PC-3 (cell line): ENCODE measurements at regions not wholly inside any gene's neighbourhood (a gene's known extent, or its start where the extent isn't known, plus 50 kb on each side); places are given as distances from the start of the nearest gene placed in this dataset.

Experiments
- ATAC-seq: fragments of 200-7000 bp; cut with Tn5 transposase; 2 replicates; pipeline ENCODE4 v1.9.1; 2020; ENCODE audit warnings: mild to moderate bottlenecking, moderate library complexity
- BruUV-seq: library from RNA; stranded (reverse); fragments of 400-500 nt; replicated peaks from 2 replicates; lab custom pipeline; 2021; lab: Mats Ljungman, UMichigan
- CTCF ChIA-PET: fragments of 300-600 bp; sonication (Branson Sonifier 250); formaldehyde crosslinking; loops from one replicate; lab custom pipeline; 2022; ENCODE audit warnings: antibody characterized with exemption; lab: Charles Lee
- POLR2A ChIA-PET: fragments of 300-600 bp; sonication (Branson Sonifier 250); formaldehyde crosslinking; loops from one replicate; lab custom pipeline; 2022; ENCODE audit warnings: antibody characterized with exemption; ENCODE audit not compliant: unreplicated experiment; lab: Charles Lee
- DNase-seq: peaks from one replicate; pipeline ENCODE4 v3.0.0-alpha.2; 2015
- H2AFZ ChIP-seq: fragments of 300-600 bp; sonication (generic); 2 replicates; pipeline ENCODE4 v1.6.0; 2016; ENCODE audit warnings: antibody characterized with exemption, low read length
- H3F3A ChIP-seq: fragments of 300-600 bp; sonication (generic); one replicate; pipeline ENCODE4 v1.6.0; 2017; ENCODE audit warnings: antibody characterized with exemption, low read length, control low read depth, mild to moderate bottlenecking; ENCODE audit not compliant: unreplicated experiment
- H3K27ac ChIP-seq: fragments of 300-600 bp; sonication (generic); 2 replicates; pipeline ENCODE4 v1.5.1; 2016; ENCODE audit warnings: mild to moderate bottlenecking, low read length
- H3K27me3 ChIP-seq: fragments of 300-600 bp; sonication (generic); 2 replicates; pipeline ENCODE4 v1.6.1; 2016; ENCODE audit warnings: low read length, mixed read lengths
- H3K36me3 ChIP-seq: fragments of 300-600 bp; sonication (generic); 2 replicates; pipeline ENCODE4 v1.6.1; 2016; ENCODE audit warnings: low read depth, mixed run types, low read length, mixed read lengths
- H3K4me1 ChIP-seq: fragments of 300-600 bp; sonication (generic); 2 replicates; pipeline ENCODE4 v1.5.1; 2016; ENCODE audit warnings: low read length; ENCODE audit not compliant: insufficient read depth
- H3K4me2 ChIP-seq: fragments of 300-600 bp; sonication (generic); 2 replicates; pipeline ENCODE4 v1.6.0; 2016; ENCODE audit warnings: low read length
- H3K4me3 ChIP-seq: fragments of 300-600 bp; sonication (generic); 2 replicates; pipeline ENCODE4 v1.5.1; 2016; ENCODE audit warnings: mild to moderate bottlenecking, low read length, mixed read lengths
- H3K79me2 ChIP-seq: fragments of 300-600 bp; sonication (generic); 2 replicates; pipeline ENCODE4 v1.6.1; 2017; ENCODE audit warnings: low read length, mixed read lengths
- H3K9ac ChIP-seq: fragments of 300-600 bp; sonication (generic); 2 replicates; pipeline ENCODE4 v1.6.0; 2016; ENCODE audit warnings: mild to moderate bottlenecking, low read length
- H3K9me2 ChIP-seq: fragments of 300-600 bp; sonication (generic); replicated peaks from 2 replicates; pipeline ENCODE4 v1.6.1; 2016; ENCODE audit warnings: mixed run types, low read length, mixed read lengths
- H3K9me3 ChIP-seq: fragments of 300-600 bp; sonication (generic); 2 replicates; pipeline ENCODE4 v1.6.1; 2016; ENCODE audit warnings: low read length, mixed read lengths
- H4K20me1 ChIP-seq: fragments of 300-600 bp; sonication (generic); 2 replicates; pipeline ENCODE4 v1.6.1; 2016; ENCODE audit warnings: low read length, mixed read lengths
- EZH2 ChIP-seq: fragments of 300-600 bp; sonication (generic); IDR thresholded peaks from one replicate; pipeline ENCODE4 v1.6.1; 2017; ENCODE audit warnings: antibody characterized with exemption, mild to moderate bottlenecking, low read length; ENCODE audit not compliant: unreplicated experiment
- EZH2phosphoT487 ChIP-seq: fragments of 300-600 bp; sonication (generic); IDR thresholded peaks from 2 replicates; pipeline ENCODE4 v1.6.1; 2018; ENCODE audit warnings: mild to moderate bottlenecking, antibody characterized with exemption, low read length, borderline replicate concordance
- intact Hi-C: fragments of 100-400 bp; cut with micrococcal nuclease; formaldehyde crosslinking; loops from 2 replicates; pipeline ENCODE4 v1.9.0; 2023
- TF ChIP-seq, protein P1 (sequence below): fragments of 300-600 bp; sonication (generic); conservative IDR thresholded peaks from 2 replicates; pipeline ENCODE4 v1.5.1; 2017; ENCODE audit warnings: antibody characterized with exemption, low read depth, mild to moderate bottlenecking, low read length

DNA sequence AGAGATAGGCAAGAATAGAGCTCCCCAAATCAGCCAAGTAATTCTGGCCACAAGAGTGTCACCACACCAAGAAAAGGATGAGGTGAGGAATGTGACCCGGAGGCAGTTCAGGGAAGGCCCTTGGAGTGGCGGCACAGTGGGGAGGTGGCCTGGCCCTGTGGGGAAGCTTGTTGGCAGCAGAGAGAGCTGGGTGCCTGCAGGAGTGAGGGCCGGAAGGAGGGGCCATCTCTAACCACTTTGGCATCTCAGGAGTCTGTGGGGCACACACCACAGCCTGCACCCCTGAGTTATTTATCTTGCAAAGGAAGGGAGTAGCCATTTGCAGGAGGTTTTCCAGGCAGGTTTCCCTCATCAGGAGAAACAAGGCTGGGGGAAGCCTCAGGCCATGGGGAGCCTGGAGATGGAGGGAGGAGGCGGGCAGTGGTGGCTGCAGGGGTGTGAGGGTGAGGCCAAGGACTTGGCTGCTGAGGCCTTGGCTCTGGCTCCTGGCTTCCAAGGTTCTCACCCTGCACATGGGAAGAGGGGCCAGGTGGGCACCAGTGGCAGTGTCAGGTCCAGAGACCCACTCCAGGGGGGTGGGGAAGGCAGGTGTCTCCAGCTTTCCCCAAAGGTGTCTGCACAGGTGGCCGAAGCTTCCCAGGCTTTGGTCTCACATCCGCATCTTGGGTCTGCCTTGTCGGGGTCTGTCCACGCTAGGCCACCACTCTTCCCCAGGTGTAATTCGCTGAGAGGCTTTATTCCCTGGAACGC, 370.2 kb downstream of the CTTN start:
- Histone ChIP-seq H3K9ac (no peak overlapping the region), H3K4me1 (peaks cover 2% of the 10 kb centered on the region), H4K20me1 (no peaks in the 10 kb centered on the region), H3K36me3 (no peaks in the 10 kb centered on the region), H3K27ac (no peak overlapping the region), H3K4me2 (no peak overlapping the region), H3K9me2 (no peaks in the 10 kb centered on the region), H2AFZ (no peak overlapping the region), H3K27me3 (no peaks in the 10 kb centered on the region), H3K4me3 (no peak overlapping the region), H3F3A (no peaks in the 10 kb centered on the region), H3K79me2 (no peaks in the 10 kb centered on the region), H3K9me3 (no peaks in the 10 kb centered on the region)
- intact Hi-C loops = no loop called here
- ChIA-PET POLR2A (no interaction called here), CTCF (no interaction called here)
- TF ChIP-seq EZH2 (no peak), EZH2phosphoT487 (no peak)
- TF ChIP-seq, protein P1, sequence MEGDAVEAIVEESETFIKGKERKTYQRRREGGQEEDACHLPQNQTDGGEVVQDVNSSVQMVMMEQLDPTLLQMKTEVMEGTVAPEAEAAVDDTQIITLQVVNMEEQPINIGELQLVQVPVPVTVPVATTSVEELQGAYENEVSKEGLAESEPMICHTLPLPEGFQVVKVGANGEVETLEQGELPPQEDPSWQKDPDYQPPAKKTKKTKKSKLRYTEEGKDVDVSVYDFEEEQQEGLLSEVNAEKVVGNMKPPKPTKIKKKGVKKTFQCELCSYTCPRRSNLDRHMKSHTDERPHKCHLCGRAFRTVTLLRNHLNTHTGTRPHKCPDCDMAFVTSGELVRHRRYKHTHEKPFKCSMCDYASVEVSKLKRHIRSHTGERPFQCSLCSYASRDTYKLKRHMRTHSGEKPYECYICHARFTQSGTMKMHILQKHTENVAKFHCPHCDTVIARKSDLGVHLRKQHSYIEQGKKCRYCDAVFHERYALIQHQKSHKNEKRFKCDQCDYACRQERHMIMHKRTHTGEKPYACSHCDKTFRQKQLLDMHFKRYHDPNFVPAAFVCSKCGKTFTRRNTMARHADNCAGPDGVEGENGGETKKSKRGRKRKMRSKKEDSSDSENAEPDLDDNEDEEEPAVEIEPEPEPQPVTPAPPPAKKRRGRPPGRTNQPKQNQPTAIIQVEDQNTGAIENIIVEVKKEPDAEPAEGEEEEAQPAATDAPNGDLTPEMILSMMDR = no peak
- no peak for ATAC-seq
- BruUV-seq = no TSS peak
- no peak for DNase-seq

DNA sequence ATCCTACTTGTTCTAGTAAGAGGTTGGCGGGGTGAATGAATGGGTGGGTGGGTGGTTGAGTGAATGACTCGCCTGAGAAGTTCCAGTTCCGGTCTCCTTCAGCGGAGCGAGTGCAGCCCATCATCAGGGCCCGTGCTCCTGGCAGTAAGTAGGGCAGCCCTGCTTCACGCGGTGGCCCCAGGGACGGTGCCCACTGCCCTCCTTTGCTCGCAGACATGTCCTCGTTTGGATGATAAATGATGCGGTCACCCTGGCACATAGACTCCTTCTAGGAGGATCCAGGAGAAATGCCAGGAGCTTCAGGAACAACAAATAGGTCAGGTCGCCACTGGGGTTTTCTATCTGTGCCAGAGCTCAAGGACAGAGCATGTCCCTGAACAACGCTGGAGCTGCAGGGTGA, 370.8 kb downstream of the CTTN start:
- POLR2A ChIA-PET = no interaction called here
- H3K4me3 ChIP-seq = no peak overlapping the region
- H3K27ac ChIP-seq = no peak overlapping the region
- TF ChIP-seq EZH2 (no peak), EZH2phosphoT487 (no peak)
- TF ChIP-seq, protein P1 = no peak
- no peaks in the 10 kb centered on the region for H3K36me3 ChIP-seq
- H3K4me1 ChIP-seq = no peaks in the 10 kb centered on the region; the same call in 1 of the 2 replicates
- no TSS peak for BruUV-seq
- no peaks in the 10 kb centered on the region for H3K9me3 ChIP-seq
- H3K27me3 ChIP-seq = no peaks in the 10 kb centered on the region
- no peaks in the 10 kb centered on the region for H3K79me2 ChIP-seq
- no peaks in the 10 kb centered on the region for H3K9me2 ChIP-seq
- no peaks in the 10 kb centered on the region for H4K20me1 ChIP-seq
- no peaks in the 10 kb centered on the region for H3F3A ChIP-seq
- DNase-seq (no peak), ATAC-seq (no peak)
- intact Hi-C loops = no loop called here
- no peak overlapping the region for H3K4me2 ChIP-seq
- H2AFZ ChIP-seq = no peak overlapping the region
- CTCF ChIA-PET = no interaction called here
- H3K9ac ChIP-seq = no peak overlapping the region

GRCh38 chr11:70769521-70769920, 371.2 kb downstream of the CTTN start:
- Histone ChIP-seq H3K9ac (no peak overlapping the region), H3K27me3 (no peaks in the 10 kb centered on the region), H4K20me1 (no peaks in the 10 kb centered on the region), H3K9me2 (no peaks in the 10 kb centered on the region), H3K4me2 (no peak overlapping the region), H3K9me3 (no peaks in the 10 kb centered on the region), H3K27ac (no peak overlapping the region), H2AFZ (no peak overlapping the region), H3K4me3 (no peak overlapping the region), H3F3A (no peaks in the 10 kb centered on the region), H3K79me2 (no peaks in the 10 kb centered on the region), H3K4me1 (no peaks in the 10 kb centered on the region), H3K36me3 (no peaks in the 10 kb centered on the region)
- no peak for DNase-seq
- ChIA-PET POLR2A (no interaction called here), CTCF (no interaction called here)
- TF ChIP-seq, protein P1 = no peak
- TF ChIP-seq EZH2phosphoT487 (no peak), EZH2 (no peak)
- no TSS peak for BruUV-seq
- ATAC-seq = no peak
- intact Hi-C loops = no loop called here
